NCI-H345 treated with DMSO at 0.1 percent for 48 hours (cell line): ENCODE measurements at regions not wholly inside any gene's neighbourhood (a gene's known extent, or its start where the extent isn't known, plus 50 kb on each side); places are given as distances from the start of the nearest gene placed in this dataset.

Experiments
- DNase-seq: peaks from one replicate; lab custom pipeline; 2025; ENCODE audit not compliant: unreplicated experiment; lab: John Stamatoyannopoulos, UW

DNA sequence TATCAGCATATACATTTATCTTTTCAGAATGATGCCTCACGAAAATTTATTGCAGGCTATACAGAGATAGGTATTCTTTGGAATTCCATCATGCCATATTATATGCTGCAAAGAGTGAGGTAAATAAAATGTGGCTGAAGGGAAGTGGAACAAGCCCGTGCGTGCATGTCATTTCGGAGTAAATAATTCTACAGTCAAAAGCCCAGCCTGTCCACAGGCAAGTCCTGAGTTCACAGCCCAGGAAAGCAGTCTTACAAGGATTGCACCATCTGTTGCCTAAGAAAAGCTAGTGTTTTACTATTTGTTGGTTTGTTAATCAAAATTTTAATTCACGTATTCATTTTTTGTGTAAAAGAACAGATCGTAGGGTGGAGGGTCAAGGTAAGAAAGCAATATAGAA, 292.4 kb upstream of the AKR1E2 start:
- DNase-seq = no peak

DNA sequence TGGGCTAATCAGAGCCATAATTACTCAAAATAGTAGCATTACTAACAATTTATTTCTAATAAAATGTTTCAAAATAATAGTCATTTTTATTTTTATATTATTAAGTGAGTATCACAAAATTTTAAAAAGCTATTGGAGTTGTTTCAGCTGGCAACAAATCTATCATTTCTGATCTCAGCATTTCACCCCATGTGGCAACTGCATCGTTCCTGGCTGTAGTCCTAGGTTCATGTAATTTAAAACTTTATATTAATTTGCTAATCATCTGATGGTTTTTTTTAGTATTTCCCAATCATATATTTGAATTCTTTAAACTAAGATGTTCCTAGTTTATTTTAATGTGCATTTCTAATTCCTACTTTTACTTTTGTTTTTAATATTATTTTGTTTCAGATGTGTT, 293.0 kb upstream of the AKR1E2 start:
- no peak for DNase-seq

DNA sequence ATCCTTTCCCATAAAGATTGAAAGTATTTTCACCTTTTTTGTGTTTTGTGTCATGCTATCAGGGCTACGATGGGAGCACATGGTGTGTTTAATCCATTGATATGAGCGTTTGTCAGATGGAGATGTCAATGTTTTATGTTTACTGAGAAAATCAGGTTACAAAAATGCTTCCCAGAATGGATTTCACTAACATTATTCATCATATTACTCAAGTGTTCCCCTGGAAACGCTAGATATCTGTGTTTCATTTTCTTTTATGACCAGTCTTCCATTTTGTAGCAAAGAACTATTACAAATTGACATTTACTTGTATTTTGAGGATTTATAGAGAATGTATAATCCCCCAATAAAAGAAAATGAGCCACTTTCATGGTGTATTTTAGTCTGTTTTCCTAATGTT, 293.5 kb upstream of the AKR1E2 start:
- DNase-seq = no peak

DNA sequence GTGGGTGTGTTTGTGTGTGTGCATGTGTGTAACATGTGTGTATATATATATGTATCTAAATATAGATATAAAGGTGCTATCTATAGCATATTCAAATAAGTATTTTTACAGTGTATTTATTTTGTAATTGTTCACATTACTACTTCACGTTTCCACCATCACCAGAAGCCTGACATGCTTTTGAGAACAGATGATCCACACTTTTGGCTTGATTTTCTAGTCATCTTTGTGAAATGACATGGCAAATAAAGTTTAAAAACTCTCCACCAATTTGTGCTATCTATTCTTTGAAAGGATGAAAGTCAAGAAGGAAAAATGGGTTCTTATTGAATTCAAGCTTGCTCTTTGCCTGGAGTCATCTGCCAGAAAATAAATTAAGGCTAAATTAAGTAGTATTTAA, 294.0 kb upstream of the AKR1E2 start:
- DNase-seq = no peak

DNA sequence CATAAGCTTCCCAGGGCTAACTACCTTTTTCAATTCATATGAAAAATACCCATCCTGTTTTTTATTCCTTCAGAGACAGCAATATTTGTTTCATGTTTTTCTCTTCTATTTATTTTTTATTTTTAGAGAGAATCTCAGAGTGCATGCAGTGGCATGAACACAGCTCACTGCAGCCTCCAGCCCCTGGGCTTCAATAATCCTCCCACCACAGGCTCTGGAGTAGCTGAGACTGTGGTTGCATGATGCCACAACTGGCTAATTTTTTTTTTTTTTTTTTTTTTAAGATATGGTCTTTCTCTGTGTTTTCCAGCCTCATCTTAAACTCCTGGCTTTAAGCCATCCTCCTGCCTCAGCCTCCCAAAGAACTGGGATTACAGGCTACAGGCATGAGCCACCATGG, 296.7 kb upstream of the AKR1E2 start:
- no peak for DNase-seq

DNA sequence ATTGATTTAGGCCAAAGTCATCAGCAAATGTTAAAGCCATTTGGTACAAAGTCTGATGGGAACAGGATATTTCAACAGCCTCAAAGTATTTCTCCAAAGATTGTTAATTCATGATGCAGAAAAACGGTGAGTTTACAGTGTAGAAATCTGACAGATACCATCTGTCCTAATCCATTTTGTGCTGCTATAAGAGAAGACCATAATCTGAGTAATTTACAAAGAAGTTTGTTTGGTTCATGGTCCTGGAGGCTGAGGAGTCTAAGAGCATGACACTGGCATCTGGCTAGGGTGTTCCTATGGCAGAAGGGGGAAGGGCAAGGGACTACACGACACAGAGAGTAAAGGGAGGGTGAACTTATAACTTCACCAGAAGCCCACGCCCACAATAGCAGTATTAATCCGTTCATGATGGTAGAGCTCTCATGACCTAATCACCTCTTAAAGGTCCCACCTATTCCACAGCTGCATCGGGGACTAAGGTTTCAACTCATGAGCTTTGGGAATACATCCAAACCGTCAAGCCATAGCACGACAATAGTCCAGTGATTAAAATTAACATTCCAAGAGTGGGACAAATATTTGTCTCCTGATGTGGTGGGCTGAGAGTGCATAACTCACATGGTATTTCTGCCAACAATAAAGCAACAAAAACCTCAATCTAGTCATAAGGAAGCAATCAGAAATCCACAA, 298.6 kb upstream of the AKR1E2 start:
- DNase-seq = no peak

DNA sequence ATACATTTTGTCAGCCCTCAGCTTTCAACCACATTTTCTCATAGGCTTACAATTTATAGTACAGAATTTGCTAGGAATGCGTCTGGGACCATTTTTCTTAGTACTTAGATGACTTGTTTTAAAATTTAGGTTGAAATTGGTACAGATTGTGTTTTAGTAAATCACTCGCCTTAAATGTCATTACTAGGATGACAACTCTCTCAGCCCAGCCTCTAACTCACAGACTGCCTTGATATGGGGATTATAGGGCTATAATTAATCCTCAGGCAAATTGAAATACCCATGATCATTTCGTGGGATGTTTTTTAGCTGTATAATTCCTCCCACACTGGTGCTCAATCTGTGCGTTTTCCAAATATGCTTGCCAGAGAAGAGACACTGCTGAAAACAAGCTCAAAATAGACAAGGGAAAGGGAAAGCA, 299.7 kb upstream of the AKR1E2 start:
- DNase-seq = no peak

DNA sequence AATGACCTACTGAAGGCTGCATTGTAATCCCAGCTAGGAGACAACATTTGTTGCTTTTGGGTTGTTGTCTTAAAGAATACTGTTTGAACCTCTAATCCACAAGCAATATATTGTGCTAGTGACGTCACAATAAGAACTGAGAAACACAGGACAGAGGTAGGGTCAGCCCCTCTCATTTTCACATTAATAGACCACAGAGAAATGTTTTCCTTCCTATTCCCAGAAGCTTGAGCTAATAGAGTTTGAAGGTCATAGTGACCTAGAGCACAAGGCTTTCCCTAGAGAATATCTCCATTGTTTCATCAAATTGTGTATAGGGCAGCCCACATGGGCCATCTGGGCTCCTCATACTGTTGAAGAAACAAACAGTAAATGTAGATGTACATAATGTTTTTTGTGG, 300.9 kb upstream of the AKR1E2 start:
- no peak for DNase-seq

DNA sequence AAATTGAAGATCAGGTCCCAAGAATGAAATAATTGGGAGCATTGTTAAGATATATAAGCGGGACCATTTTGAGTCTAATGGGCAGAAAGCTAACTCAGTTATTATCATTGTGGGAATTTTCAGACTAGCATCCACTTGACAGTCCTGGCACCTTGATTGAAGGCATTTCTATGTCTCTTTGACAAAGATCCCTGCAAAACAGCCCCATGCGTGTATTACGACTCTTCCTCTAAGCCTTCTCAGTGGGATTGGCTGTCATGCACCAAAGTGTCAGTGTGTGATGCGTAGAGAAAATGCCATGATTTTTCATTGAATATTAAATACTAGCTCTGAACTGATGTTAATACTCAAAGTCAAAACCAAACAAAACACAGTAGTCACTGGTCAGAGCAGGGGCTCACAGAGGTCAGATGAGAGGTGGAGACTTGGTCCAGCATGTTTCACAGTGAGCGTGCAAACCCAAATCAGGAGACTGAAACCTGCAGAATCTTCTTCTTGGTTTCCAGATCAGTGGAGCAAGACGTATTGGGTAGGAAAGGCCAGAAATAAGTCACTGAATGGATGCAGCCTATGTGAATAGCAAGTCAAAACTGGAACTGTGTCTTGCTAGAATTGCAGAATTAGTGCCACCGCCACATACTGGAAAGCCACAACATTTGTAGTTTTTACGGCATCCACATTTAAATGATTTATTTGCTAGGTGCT, 303.6 kb upstream of the AKR1E2 start:
- DNase-seq = no peak

DNA sequence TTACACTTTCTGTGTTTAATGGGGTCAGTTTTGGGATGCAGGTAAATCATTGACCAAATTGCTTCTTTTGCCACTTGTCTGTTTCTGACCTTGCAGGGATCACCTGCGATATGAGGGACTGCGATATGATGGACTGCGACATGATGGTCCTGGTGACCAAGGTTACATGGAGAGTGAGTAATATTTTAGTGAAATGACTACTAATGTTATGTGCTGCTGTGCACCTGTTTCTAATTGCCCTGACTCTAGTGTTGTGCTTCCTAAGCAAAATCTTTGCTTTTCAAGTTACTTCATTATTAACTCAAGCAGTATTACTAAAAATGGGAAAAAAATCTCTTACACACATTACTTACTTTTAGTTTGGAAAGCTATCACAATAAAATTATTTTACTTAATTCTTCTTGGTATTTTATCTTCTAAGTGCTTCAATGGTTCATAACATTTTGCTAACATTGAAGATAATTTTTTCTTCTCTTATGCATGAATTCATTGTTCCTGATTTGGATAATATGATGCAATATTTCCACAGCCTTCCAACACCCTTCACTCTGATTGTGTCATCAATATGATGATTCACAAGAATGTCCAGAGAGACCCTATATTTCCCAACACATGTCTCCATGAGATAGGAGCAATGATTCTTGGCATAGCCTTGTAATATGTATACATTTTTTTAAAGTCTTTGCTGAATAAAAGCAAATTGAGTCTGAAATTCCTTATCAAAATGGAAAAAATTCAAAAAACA, 306.2 kb upstream of the AKR1E2 start:
- DNase-seq = no peak

DNA sequence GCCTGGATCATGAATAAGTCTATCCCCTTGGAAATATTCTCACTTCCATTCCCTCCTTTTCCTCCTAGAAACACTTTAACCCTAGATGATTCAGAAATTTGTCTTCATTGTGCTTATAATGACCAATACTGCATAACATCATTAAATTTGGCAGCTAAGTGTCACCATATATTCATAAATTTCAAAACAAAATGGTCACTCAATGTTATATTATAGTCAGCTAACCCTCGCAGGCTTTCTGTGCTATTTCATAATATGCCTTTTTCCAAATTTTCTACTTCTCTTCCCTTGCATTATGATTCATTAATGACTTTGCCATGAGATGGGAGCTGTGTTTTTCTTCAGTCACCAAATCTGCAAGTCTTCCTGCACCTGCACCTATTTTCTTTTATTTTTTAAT, 308.3 kb upstream of the AKR1E2 start:
- DNase-seq = no peak

DNA sequence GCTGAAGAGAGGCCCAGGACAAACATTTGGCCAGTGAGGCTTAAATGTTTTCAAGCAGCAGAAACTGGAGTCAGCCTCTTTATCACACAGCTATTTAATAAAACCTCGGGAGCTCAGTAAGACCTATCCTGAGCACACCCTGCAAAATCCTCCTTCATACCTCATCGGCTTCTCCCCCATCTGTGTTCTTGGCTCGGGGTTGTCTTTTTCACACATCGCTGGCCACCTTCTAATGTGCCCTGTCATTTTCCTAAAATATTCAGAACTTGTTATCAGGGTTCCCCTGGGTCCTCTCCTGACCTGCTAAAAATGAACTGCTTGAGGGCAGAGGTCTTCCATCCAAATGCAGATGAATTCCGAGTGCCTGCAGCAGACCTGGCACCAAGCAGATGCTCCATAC, 310.3 kb upstream of the AKR1E2 start:
- DNase-seq = no peak

DNA sequence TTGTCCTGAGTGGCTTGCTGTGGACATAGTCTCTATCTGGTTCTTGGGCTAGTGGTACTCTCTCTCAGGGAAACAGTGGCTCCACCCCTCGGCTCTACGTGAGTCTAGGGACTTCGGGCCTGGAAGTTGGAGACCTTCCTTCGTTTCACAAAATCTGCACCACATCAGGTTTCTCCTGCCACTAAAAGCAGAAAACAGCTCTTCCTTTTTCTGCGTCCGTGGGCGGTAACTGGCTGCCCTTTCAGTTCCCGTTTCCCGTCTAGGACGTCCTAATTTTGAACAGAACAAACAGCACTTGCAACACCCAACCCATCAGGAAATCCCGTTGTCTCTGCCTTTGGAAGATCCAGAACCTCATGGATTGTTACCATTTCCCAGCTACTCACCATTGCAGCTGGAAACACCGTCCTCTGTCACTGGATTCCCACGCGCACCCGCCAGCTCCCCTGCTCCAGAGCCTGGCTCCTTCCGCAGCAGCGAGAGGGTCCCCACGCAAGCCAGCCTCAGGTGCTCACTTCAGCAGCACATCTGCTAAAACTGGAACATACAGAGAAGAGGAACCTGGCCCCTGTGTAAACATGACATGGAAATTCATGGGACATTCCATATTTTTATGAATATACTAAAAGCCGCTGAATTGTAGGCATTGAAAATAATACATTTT, 311.4 kb upstream of the AKR1E2 start:
- no peak for DNase-seq

DNA sequence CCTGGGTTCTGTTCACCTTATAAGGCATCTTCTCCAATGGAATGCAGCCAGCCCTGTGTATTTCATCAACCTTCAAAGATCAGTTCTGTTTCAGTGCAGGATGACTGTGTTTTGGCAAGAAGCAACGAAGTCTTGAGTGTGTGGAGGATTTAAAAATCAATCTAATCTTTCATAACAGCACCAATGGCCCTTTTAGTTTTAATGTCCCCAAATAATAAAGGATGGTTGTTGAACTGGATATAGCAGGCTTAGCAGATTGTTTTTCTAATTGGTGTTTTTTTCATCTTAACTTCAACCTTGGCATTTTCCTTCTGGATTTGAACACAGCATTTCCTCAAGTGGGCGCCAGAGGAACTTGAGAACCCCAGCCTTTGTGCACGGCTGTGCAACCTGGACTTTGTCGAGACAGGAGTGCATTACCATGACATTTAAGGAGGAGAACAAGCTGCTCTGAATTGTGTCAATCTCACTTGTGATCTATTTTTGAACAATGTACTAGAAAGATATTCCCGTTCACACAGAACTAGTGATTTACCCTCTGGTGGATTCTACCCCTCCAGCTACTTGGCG, 313.3 kb upstream of the AKR1E2 start:
- DNase-seq = no peak

DNA sequence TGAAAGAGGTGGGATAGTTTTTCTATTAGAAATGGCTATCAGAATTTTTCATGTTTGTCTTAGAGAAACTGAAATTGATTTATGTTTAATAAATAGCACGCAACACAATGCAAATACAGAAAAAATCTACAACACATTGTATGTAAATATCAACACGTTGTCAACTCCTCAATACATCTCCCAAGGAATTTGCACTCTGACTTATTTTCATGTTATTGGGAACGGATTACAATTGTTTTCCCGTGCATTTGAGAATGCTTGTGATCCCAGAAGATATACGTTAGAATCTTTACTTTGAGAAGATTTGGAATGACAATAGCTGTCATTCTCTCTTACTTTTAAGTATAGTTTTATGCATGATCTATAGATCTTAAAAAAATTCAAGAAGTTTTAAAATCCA, 313.8 kb upstream of the AKR1E2 start:
- DNase-seq = no peak

DNA sequence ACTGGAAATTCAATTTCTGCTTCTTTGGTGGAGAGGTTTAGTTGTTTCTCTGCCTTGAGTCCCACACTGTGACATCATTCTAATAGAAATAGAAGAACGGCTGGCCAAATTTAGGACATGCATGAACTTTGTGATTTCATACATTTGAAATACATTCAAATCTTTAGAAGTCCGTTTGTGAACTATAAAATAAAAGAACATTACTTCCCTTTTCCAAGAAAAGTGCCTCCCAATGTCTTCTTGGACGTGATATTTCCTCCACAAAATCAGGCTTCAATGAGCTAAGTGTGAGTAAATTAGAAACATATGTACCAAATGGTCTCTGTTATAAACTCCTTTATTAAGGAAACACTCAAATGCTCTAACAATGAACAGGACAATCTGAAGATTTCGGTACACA, 314.5 kb upstream of the AKR1E2 start:
- no peak for DNase-seq

DNA sequence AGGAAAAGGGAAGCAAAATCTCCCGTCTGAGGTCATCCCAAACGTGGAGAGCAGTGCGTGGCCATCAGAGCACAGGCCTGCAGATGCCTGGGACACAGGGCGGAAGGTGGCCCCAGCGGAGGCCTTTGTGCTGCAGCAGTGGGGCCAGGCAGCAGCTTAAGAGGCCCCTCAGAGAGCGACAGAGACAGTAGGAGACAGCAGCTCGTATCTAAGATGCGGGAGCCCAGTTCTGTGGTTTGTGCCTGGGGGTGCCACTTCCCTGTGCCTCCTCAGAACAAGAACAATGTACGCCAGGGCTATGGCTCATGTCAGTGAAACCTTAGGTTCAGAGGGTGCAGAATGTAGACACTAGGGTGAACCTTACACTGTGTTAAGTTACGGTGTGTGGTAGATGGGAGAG, 316.6 kb upstream of the AKR1E2 start:
- no peak for DNase-seq

DNA sequence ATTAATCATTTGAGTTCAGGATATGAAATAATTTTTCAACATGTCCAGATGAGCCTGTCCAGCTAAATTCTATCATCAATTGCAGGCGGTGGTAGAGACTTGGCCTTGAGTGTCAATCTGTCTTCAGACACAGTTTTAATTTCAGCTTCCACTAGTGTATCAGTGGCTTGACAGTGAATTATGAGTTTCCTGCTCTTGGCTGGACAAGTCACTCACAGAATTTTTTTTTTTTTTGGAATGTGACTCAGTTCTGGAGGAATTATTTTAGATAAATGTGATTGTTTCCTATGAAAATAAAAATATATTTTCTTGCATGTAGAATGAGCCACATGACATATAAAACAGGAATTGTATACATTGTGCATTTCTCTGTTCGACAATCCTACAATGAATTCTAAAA, 319.9 kb upstream of the AKR1E2 start:
- DNase-seq = no peak

DNA sequence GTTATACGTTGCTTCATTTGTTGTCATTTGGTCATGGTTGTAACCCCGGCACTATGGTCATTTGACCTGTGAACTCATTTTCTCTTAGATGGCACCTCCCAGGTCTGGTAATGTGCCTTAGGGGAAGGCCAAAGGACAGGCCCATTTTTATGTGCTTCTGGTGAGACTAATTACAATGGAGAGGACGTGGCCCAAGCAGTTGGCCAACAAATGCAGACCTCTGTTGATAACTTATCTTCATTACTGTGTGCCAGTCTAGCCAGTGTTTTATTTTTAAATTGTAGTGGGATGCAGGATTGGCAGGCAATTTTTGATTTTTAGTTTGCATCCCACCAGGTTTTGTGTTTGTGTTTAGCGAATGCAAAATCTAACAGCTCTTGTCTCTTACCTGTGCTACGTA, 321.5 kb upstream of the AKR1E2 start:
- no peak for DNase-seq

DNA sequence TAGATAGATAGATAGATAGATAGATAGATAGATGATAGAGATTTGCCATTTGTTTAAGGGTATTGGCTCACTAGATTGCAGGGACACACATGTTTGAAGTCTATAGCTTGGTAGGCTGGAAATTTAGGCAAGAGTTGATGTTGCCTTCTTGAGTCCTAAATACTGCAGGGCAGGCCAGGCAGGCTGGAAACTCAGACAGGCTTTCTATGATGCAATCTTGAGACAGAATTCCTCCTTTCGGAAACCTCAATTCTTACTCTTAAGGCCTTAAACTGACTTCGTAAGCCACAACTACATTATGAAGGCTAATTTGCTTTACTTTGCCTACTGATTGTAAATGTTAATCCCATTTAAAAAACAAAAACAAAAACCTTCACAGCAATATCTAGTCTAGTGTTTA, 322.9 kb upstream of the AKR1E2 start:
- DNase-seq = no peak

DNA sequence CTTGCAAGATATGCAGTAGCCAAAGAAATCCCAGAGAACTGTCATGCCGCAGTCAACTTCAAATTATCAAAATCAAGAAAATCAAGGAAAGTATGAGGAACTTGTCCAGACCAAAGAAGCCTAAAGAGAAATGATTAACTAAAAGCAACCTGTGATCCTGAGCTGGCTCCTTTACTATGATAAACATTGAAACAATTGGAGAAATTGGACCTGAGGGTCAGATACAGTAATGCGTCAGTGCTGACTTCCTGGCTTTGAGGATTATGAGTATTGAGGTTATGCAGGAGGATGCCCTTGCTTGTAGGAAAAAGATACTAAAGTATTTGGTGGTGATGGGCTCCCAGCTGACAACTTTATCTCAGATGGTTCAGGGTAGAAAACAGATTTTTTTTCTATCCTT, 324.7 kb upstream of the AKR1E2 start:
- DNase-seq = no peak
